DOHH2 (cell line): ENCODE measurements at regions not wholly inside any gene's neighbourhood (a gene's known extent, or its start where the extent isn't known, plus 50 kb on each side); places are given as distances from the start of the nearest gene placed in this dataset.

Experiments used
- H3F3A ChIP-seq: fragments of 200-600 bp; sonication (generic), shearing (Covaris generic); 2 replicates; pipeline ENCODE4 v1.6.0; 2016; ENCODE audit warnings: antibody characterized with exemption, mild to moderate bottlenecking; ENCODE audit not compliant: control insufficient read depth, insufficient read depth
- H3K27ac ChIP-seq: fragments of 200-600 bp; sonication (generic); 2 replicates; pipeline ENCODE4 v1.5.1; 2014; ENCODE audit warnings: low read depth, mild to moderate bottlenecking, low read length, moderate library complexity
- H3K27me3 ChIP-seq: fragments of 200-600 bp; sonication (generic); 2 replicates; pipeline ENCODE4 v1.6.1; 2014; ENCODE audit warnings: mild to moderate bottlenecking, low read length, mixed read lengths; ENCODE audit not compliant: control insufficient read depth
- H3K36me3 ChIP-seq: fragments of 200-600 bp; sonication (generic); 2 replicates; pipeline ENCODE4 v1.6.1; 2014; ENCODE audit warnings: mild to moderate bottlenecking, low read length, moderate library complexity, mixed read lengths; ENCODE audit not compliant: control insufficient read depth
- H3K4me1 ChIP-seq: fragments of 200-600 bp; sonication (generic); 2 replicates; pipeline ENCODE4 v1.6.1; 2014; ENCODE audit warnings: mild to moderate bottlenecking, low read length, mixed read lengths; ENCODE audit not compliant: control insufficient read depth
- H3K4me2 ChIP-seq: fragments of 200-600 bp; sonication (generic); 2 replicates; pipeline ENCODE4 v1.6.0; 2014; ENCODE audit warnings: mild to moderate bottlenecking, low read length, moderate library complexity
- H3K4me3 ChIP-seq: fragments of 200-600 bp; sonication (generic); 2 replicates; pipeline ENCODE4 v1.5.1; 2014; ENCODE audit warnings: mild to moderate bottlenecking, low read length, mixed read lengths
- H3K79me2 ChIP-seq: fragments of 200-600 bp; sonication (generic); 2 replicates; pipeline ENCODE4 v1.6.1; 2014; ENCODE audit warnings: mild to moderate bottlenecking, low read length, mixed read lengths; ENCODE audit not compliant: control insufficient read depth
- H3K9me2 ChIP-seq: fragments of 200-600 bp; sonication (generic); replicated peaks from 2 replicates; pipeline ENCODE4 v1.6.1; 2014; ENCODE audit warnings: mild to moderate bottlenecking, low read length, mixed read lengths; ENCODE audit not compliant: control insufficient read depth
- H3K9me3 ChIP-seq: fragments of 200-600 bp; sonication (generic); 2 replicates; pipeline ENCODE4 v1.6.1; 2014; ENCODE audit warnings: antibody characterized with exemption, low read length, mixed read lengths; ENCODE audit not compliant: control insufficient read depth, insufficient read depth
- H4K20me1 ChIP-seq: fragments of 200-600 bp; sonication (generic); 2 replicates; pipeline ENCODE4 v1.6.0; 2014; ENCODE audit warnings: low read depth, mild to moderate bottlenecking, antibody characterized with exemption, low read length, moderate library complexity; ENCODE audit not compliant: control insufficient read depth, insufficient read depth
- EZH2phosphoT487 ChIP-seq: fragments of 200-600 bp; sonication (generic); IDR thresholded peaks from 2 replicates; pipeline ENCODE4 v1.6.1; 2017; ENCODE audit warnings: borderline replicate concordance, mild to moderate bottlenecking, antibody characterized with exemption, low read length, moderate library complexity, mixed read lengths
- TF ChIP-seq, protein P1 (sequence below): fragments of 200-600 bp; sonication (generic); IDR thresholded peaks from one replicate; pipeline ENCODE4 v1.5.1; 2014; ENCODE audit warnings: antibody characterized with exemption, mild to moderate bottlenecking, low read depth, low read length; ENCODE audit not compliant: poor library complexity, severe bottlenecking

DNA sequence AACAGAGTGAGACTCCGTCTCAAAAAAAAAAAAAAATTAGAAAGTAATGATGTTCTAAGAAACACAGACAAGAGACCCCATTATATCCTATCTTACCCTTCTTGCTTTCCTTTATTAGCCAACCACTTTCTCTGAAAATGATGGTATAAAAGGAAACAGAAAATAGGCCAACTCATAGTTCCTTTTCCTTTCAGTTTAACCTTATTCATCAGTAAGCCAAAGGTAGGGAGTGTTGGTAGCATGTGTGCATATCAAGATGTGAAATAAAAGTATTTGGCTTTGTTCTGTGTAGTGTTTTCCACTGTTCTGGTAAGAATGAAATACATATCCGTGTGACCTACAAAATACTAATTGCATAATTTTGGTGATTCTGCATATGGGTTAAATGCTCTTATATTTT is 266.6 kb downstream of the ZNF674 start:
- H3K4me2 ChIP-seq = no peak overlapping the region
- H3K79me2 ChIP-seq = no peaks in the 10 kb centered on the region
- H3K4me1 ChIP-seq = no peaks in the 10 kb centered on the region
- no peaks in the 10 kb centered on the region for H3F3A ChIP-seq
- no peaks in the 10 kb centered on the region for H3K9me2 ChIP-seq
- H4K20me1 ChIP-seq = no peaks in the 10 kb centered on the region
- no peaks in the 10 kb centered on the region for H3K36me3 ChIP-seq
- TF ChIP-seq, protein P1, sequence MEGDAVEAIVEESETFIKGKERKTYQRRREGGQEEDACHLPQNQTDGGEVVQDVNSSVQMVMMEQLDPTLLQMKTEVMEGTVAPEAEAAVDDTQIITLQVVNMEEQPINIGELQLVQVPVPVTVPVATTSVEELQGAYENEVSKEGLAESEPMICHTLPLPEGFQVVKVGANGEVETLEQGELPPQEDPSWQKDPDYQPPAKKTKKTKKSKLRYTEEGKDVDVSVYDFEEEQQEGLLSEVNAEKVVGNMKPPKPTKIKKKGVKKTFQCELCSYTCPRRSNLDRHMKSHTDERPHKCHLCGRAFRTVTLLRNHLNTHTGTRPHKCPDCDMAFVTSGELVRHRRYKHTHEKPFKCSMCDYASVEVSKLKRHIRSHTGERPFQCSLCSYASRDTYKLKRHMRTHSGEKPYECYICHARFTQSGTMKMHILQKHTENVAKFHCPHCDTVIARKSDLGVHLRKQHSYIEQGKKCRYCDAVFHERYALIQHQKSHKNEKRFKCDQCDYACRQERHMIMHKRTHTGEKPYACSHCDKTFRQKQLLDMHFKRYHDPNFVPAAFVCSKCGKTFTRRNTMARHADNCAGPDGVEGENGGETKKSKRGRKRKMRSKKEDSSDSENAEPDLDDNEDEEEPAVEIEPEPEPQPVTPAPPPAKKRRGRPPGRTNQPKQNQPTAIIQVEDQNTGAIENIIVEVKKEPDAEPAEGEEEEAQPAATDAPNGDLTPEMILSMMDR = no peak
- no peak for TF ChIP-seq EZH2phosphoT487
- H3K27ac ChIP-seq = no peak overlapping the region
- H3K9me3 ChIP-seq = no peaks in the 10 kb centered on the region
- no peak overlapping the region for H3K4me3 ChIP-seq
- no peaks in the 10 kb centered on the region for H3K27me3 ChIP-seq

DNA sequence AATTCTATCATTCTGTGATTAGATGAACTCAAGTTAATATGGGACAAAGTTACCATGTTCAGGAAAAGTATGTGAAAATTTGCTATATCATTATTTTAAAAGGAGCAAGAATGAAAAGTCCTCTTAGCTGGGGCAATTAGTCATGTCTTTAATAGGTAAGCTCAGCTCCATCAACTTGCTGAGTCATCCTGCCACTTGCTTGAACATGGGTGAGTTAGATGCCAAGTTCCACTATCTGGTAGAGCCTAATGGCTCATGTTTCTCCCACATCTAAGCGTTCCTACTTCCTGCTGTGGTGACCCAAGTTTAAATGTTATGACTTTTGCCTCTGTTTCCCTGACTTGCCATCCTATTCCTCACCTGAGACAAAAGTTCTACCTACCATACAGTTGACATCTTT is 276.8 kb downstream of the ZNF674 start:
- Histone ChIP-seq H3K4me2 (no peak overlapping the region), H3K27ac (no peak overlapping the region)
- no peak for TF ChIP-seq EZH2phosphoT487
- TF ChIP-seq, protein P1 = no peak

DNA sequence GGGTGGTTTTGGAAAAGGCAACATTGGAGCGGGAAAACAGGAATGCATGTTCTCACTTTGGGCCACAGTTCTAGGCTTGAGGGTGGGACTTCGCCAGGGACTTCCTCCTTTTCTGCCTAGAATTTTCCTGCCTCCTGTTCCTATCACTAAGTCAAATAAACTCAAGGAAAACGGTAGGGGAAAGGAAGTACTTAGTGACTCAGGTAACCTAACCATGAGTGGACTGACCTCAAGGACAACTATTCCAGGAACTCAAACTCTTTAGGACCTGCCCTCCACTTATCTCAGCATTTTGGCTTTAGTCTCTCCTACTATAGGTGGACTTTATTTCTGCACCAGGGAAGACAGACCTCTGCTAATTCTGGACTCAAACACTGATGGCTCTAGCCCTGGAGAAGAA is 281.7 kb downstream of the ZNF674 start:
- H3F3A ChIP-seq = no peaks in the 10 kb centered on the region
- H3K36me3 ChIP-seq = no peaks in the 10 kb centered on the region
- no peaks in the 10 kb centered on the region for H4K20me1 ChIP-seq
- H3K9me3 ChIP-seq = no peaks in the 10 kb centered on the region
- H3K4me1 ChIP-seq = no peaks in the 10 kb centered on the region
- H3K27me3 ChIP-seq = no peaks in the 10 kb centered on the region
- no peak overlapping the region for H3K4me3 ChIP-seq
- no peak for TF ChIP-seq EZH2phosphoT487
- TF ChIP-seq, protein P1 = no peak
- H3K79me2 ChIP-seq = no peaks in the 10 kb centered on the region
- H3K9me2 ChIP-seq = no peaks in the 10 kb centered on the region
- H3K4me2 ChIP-seq = no peak overlapping the region
- H3K27ac ChIP-seq = no peak overlapping the region

More for the DNA sequence above, 276.8 kb downstream of the ZNF674 start:
- no peak overlapping the region for H3K4me3 ChIP-seq
- H4K20me1 ChIP-seq = no peaks in the 10 kb centered on the region
- H3K79me2 ChIP-seq = no peaks in the 10 kb centered on the region
- no peaks in the 10 kb centered on the region for H3K4me1 ChIP-seq
- H3K27me3 ChIP-seq = no peaks in the 10 kb centered on the region
- H3F3A ChIP-seq = no peaks in the 10 kb centered on the region
- H3K9me2 ChIP-seq = no peaks in the 10 kb centered on the region
- H3K9me3 ChIP-seq = no peaks in the 10 kb centered on the region
- H3K36me3 ChIP-seq = no peaks in the 10 kb centered on the region

DNA sequence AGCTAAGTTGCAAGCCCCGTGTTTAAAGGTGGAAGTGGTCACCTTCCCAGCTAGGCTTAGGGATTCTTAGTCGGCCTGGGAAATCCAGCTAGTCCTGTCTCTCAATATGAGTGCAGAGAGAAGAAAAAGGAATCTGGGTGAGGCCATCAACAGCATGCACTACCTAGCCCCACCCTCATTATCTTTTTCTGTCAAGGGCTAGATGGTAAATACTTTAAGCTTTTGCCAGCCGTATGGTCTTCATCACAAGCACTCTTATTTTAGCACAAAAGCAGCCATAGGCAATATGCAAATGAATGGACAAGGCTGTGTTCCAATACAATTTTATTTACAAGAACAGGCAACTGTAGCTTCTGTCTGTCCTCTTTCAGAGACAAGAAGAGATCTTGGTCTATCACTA is 282.9 kb downstream of the ZNF674 start:
- H3K36me3 ChIP-seq = no peaks in the 10 kb centered on the region
- H3K4me2 ChIP-seq = no peak overlapping the region
- TF ChIP-seq, protein P1 = no peak
- TF ChIP-seq EZH2phosphoT487 = no peak
- H3K27ac ChIP-seq = no peak overlapping the region
- H3K9me3 ChIP-seq = no peaks in the 10 kb centered on the region
- H3K4me3 ChIP-seq = no peak overlapping the region
- no peaks in the 10 kb centered on the region for H3F3A ChIP-seq
- H4K20me1 ChIP-seq = no peaks in the 10 kb centered on the region
- H3K27me3 ChIP-seq = no peaks in the 10 kb centered on the region
- no peaks in the 10 kb centered on the region for H3K79me2 ChIP-seq
- H3K9me2 ChIP-seq = no peaks in the 10 kb centered on the region
- no peaks in the 10 kb centered on the region for H3K4me1 ChIP-seq
